Brain microvascular endothelial cell (primary cell): ENCODE measurements at regions not wholly inside any gene's neighbourhood (a gene's known extent, or its start where the extent isn't known, plus 50 kb on each side); places are given as distances from the start of the nearest gene placed in this dataset.
A peak's percentile ranks its signal among the peaks of the same experiment; 100 is the strongest.
"Not testable (repeated sequence)": the region's sequence is repeated elsewhere in the genome, so short reads cannot be mapped to it uniquely, and the experiment has no call there.

Experiments
- DNase-seq: peaks from one replicate; pipeline ENCODE4 v3.0.0-alpha.2; 2020
- H3K27ac ChIP-seq: fragments of 250-450 bp; sonication (Bioruptor Pico); 2 replicates; pipeline ENCODE4 v1.5.1; 2020; ENCODE audit warnings: mild to moderate bottlenecking, moderate library complexity
- H3K27me3 ChIP-seq: fragments of 250-450 bp; sonication (Bioruptor Pico); replicated peaks from 2 replicates; pipeline ENCODE4 v1.5.1; 2020; ENCODE audit warnings: mild to moderate bottlenecking
- H3K36me3 ChIP-seq: fragments of 250-450 bp; sonication (Bioruptor Pico); replicated peaks from 2 replicates; pipeline ENCODE4 v1.5.1; 2020; ENCODE audit warnings: mild to moderate bottlenecking
- H3K4me3 ChIP-seq: 2 replicates; pipeline ENCODE4 v1.5.1; 2011; ENCODE audit warnings: low read depth, mild to moderate bottlenecking, control low read depth, low read length, moderate library complexity
- CTCF ChIP-seq: IDR thresholded peaks from 2 replicates; pipeline ENCODE4 v1.5.1; 2011; ENCODE audit warnings: low read depth, mild to moderate bottlenecking, moderate library complexity, low read length, control low read depth, inconsistent platforms; ENCODE audit errors: missing control alignments
- in situ Hi-C: cut with HindIII; loops from 2 replicates; pipeline ENCODE4 v1.10.0; 2017; ENCODE audit warnings: low sequenced_read_pairs, low pct_ligation_motif_present

GRCh38 chr2:105517814-105518705 lies 119.2 kb upstream of the FHL2 start:
- no peaks in the 10 kb centered on the region for H3K27me3 ChIP-seq
- no peaks in the 10 kb centered on the region for H3K36me3 ChIP-seq
- H3K4me3 ChIP-seq, result no peak overlapping the region
- peak; percentile 22 for DNase-seq
- in situ Hi-C loops, result loop anchor here (25.0 kb wide), 1 partner anchor 156 kb away; no protein-coding TSS in a partner anchor
- no peak overlapping the region for H3K27ac ChIP-seq
- no peak for TF ChIP-seq CTCF

- Histone ChIP-seq H3K36me3 (no peaks in the 10 kb centered on the region), H3K4me3 (no peak overlapping the region), H3K27ac (no peak overlapping the region), H3K27me3 (no peaks in the 10 kb centered on the region)
- no peak for TF ChIP-seq CTCF
- in situ Hi-C loops, result loop anchor here (25.0 kb wide), 1 partner anchor 153 kb away; no protein-coding TSS in a partner anchor
- no peak for DNase-seq
These were observed 116.9 kb upstream of the FHL2 start for GRCh38 chr2:105515581-105516415.

DNA sequence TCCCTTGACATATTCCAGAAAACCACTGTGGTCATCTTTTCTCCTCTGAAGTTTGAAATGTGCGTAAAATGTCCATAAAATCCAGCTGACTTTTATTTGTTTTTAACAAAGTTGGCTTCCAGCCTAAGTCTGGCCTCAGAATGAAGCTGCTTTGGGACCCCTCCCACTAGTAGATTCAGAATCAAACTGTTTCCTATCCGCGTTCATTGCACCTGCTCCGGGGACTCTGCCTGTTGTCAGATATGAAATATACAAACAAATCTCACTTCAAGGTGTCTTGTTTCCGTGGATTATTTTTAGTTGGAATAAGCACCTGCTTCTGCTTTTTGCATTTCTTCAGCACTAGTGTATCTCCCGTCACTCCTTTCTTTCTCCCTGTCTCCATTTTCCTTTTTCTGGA lies 115.7 kb upstream of the FHL2 start:
- in situ Hi-C loops, result loop anchor here (25.0 kb wide), 1 partner anchor 152 kb away; no protein-coding TSS in a partner anchor
- Histone ChIP-seq H3K27me3 (no peaks in the 10 kb centered on the region), H3K27ac (no peak overlapping the region), H3K36me3 (no peaks in the 10 kb centered on the region), H3K4me3 (no peak overlapping the region)
- DNase-seq, result no peak
- TF ChIP-seq CTCF, result no peak

- TF ChIP-seq CTCF, result no peak
- DNase-seq, result peak; percentile 73
- Histone ChIP-seq H3K4me3 (no peak overlapping the region), H3K36me3 (no peaks in the 10 kb centered on the region), H3K27ac (no peak overlapping the region), H3K27me3 (no peaks in the 10 kb centered on the region)
- in situ Hi-C loops, result loop anchor here (25.0 kb wide), 1 partner anchor 149 kb away; no protein-coding TSS in a partner anchor
These were observed 112.1 kb upstream of the FHL2 start for GRCh38 chr2:105510761-105511528.

GRCh38 chr2:105509269-105510086 lies 110.6 kb upstream of the FHL2 start:
- H3K27ac ChIP-seq, result no peak overlapping the region
- no peaks in the 10 kb centered on the region for H3K27me3 ChIP-seq
- H3K36me3 ChIP-seq, result no peaks in the 10 kb centered on the region
- no peak overlapping the region for H3K4me3 ChIP-seq
- TF ChIP-seq CTCF, result no peak
- DNase-seq, result no peak
- in situ Hi-C loops, result loop anchor here (25.0 kb wide), 1 partner anchor 147 kb away; no protein-coding TSS in a partner anchor

DNA sequence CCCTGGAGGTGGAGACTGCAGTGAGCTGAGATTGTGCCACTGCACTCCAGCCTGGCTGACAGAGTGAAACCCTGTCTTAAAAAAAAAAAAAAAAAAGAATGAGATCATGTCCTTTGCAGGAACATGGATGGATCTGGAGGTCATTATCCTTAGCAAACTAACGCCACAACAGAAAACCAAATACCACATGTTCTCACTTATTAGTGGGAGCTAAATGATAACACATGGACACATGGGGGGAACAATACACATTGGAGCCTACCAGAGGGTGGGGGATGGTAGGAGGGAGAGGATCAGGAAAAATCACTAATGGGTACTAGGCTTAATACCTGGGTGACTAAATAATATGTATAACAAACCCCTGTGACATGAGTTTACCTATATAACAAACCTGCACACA lies 108.0 kb upstream of the FHL2 start:
- in situ Hi-C loops, result loop anchor here (25.0 kb wide), 1 partner anchor 145 kb away; no protein-coding TSS in a partner anchor
- not testable (repeated sequence) for H3K36me3 ChIP-seq, H3K4me3 ChIP-seq, H3K27me3 ChIP-seq, DNase-seq, H3K27ac ChIP-seq
